OCI-LY7 (cell line): ENCODE measurements at regions not wholly inside any gene's neighbourhood (a gene's known extent, or its start where the extent isn't known, plus 50 kb on each side); places are given as distances from the start of the nearest gene placed in this dataset.

Experiments
- BruUV-seq: library from RNA; stranded (reverse); fragments of 400-500 nt; replicated peaks from 2 replicates; lab custom pipeline; 2021; lab: Mats Ljungman, UMichigan
- CTCF ChIA-PET: fragments of 300-600 bp; sonication (Branson Sonifier 250); formaldehyde crosslinking; loops from one replicate; lab custom pipeline; 2022; ENCODE audit warnings: antibody characterized with exemption; ENCODE audit not compliant: unreplicated experiment; lab: Charles Lee
- POLR2A ChIA-PET: fragments of 300-600 bp; sonication (Branson Sonifier 250); formaldehyde crosslinking; loops from one replicate; lab custom pipeline; 2022; ENCODE audit warnings: antibody characterized with exemption; lab: Charles Lee
- DNase-seq: peaks from one replicate; pipeline ENCODE4 v3.0.0-alpha.2; 2015; ENCODE audit warnings: low spot score
- H2AFZ ChIP-seq: fragments of 200-600 bp; sonication (generic), shearing (Covaris generic); 2 replicates; pipeline ENCODE4 v1.6.1; 2014; ENCODE audit warnings: mild to moderate bottlenecking, antibody characterized with exemption, low read length, moderate library complexity
- H3K27ac ChIP-seq: fragments of 200-600 bp; sonication (generic); 2 replicates; pipeline ENCODE4 v1.5.1; 2014; ENCODE audit warnings: mixed run types, low read depth, mild to moderate bottlenecking, moderate library complexity, low read length, inconsistent platforms; ENCODE audit not compliant: poor library complexity, severe bottlenecking
- H3K36me3 ChIP-seq: fragments of 200-600 bp; sonication (generic); 2 replicates; pipeline ENCODE4 v1.6.1; 2014; ENCODE audit warnings: mild to moderate bottlenecking, antibody characterized with exemption, low read length, moderate library complexity, mixed read lengths; ENCODE audit not compliant: insufficient read depth
- H3K4me1 ChIP-seq: fragments of 200-600 bp; sonication (generic); 2 replicates; pipeline ENCODE4 v1.5.1; 2014; ENCODE audit warnings: mild to moderate bottlenecking, low read length; ENCODE audit not compliant: insufficient read depth, poor library complexity, severe bottlenecking
- H3K4me2 ChIP-seq: fragments of 200-600 bp; sonication (generic); 2 replicates; pipeline ENCODE4 v1.6.1; 2014; ENCODE audit warnings: mild to moderate bottlenecking, low read length
- H3K4me3 ChIP-seq: fragments of 200-600 bp; sonication (generic); 2 replicates; pipeline ENCODE4 v1.5.1; 2014; ENCODE audit warnings: mild to moderate bottlenecking, low read depth, low read length; ENCODE audit not compliant: poor library complexity, severe bottlenecking
- H3K79me2 ChIP-seq: fragments of 200-600 bp; sonication (generic); 2 replicates; pipeline ENCODE4 v1.6.1; 2016; ENCODE audit warnings: low read depth, mild to moderate bottlenecking, low read length, moderate library complexity, mixed read lengths; ENCODE audit not compliant: insufficient read depth
- H3K9me2 ChIP-seq: fragments of 200-600 bp; sonication (generic); 2 replicates; pipeline ENCODE4 v1.6.1; 2016; ENCODE audit warnings: mild to moderate bottlenecking, low read length, mixed read lengths; ENCODE audit not compliant: insufficient read depth
- H3K9me3 ChIP-seq: fragments of 200-600 bp; sonication (generic); 2 replicates; pipeline ENCODE4 v1.6.1; 2014; ENCODE audit warnings: mild to moderate bottlenecking, mixed run types, low read length, mixed read lengths
- H4K20me1 ChIP-seq: fragments of 200-600 bp; sonication (generic); 2 replicates; pipeline ENCODE4 v1.6.1; 2014; ENCODE audit warnings: mild to moderate bottlenecking, antibody characterized with exemption, low read length, moderate library complexity, mixed read lengths; ENCODE audit not compliant: insufficient read depth
- CTCF ChIP-seq: fragments of 200-600 bp; sonication (generic); conservative IDR thresholded peaks from 2 replicates; pipeline ENCODE4 v1.5.1; 2014; ENCODE audit warnings: mild to moderate bottlenecking, antibody characterized with exemption, low read length, moderate library complexity, mixed read lengths
- EZH2phosphoT487 ChIP-seq: fragments of 200-600 bp; sonication (generic); IDR thresholded peaks from 2 replicates; pipeline ENCODE4 v1.6.1; 2018; ENCODE audit warnings: low read depth, borderline replicate concordance, mild to moderate bottlenecking, mixed run types, antibody characterized with exemption, low read length, moderate library complexity, mixed read lengths
- intact Hi-C: fragments of 100-400 bp; cut with micrococcal nuclease; formaldehyde crosslinking; loops from one replicate; pipeline ENCODE4 v1.10.0; 2022; ENCODE audit not compliant: unreplicated experiment

GRCh38 chr11:71101606-71102005, 150.8 kb downstream of the SHANK2 start:
- no peak for DNase-seq
- Histone ChIP-seq H3K4me3 (no peak overlapping the region), H2AFZ (no peak overlapping the region), H3K9me2 (no peaks in the 10 kb centered on the region), H4K20me1 (no peaks in the 10 kb centered on the region), H3K9me3 (no peaks in the 10 kb centered on the region), H3K36me3 (no peaks in the 10 kb centered on the region), H3K79me2 (no peaks in the 10 kb centered on the region), H3K27ac (no peak overlapping the region), H3K4me1 (no peaks in the 10 kb centered on the region), H3K4me2 (no peak overlapping the region)
- CTCF ChIA-PET: no interaction called here
- no TSS peak for BruUV-seq
- TF ChIP-seq CTCF (no peak), EZH2phosphoT487 (no peak)
- POLR2A ChIA-PET: no interaction called here
- intact Hi-C loops: no loop called here

GRCh38 chr11:71101046-71101445, 151.3 kb downstream of the SHANK2 start:
- no TSS peak for BruUV-seq
- POLR2A ChIA-PET: no interaction called here
- intact Hi-C loops: no loop called here

DNA sequence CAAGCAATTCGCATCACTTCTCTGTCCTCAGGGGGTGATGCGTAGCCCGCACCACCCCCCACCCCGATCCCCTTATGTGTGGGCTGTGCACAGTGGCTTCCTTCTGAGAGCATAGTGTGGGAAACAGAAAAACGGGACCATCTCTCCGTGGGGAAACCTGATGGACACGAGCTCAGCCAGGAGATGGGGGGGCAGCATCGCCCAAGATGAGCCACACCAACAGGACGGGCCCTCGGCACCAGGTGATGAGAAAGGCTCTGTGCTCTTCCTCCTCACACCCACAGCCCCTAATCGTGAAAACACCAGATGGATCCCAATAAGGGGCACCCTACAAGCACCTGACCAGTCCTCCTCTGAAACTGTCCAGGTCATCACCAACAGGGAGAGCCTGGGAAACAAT, 153.6 kb downstream of the SHANK2 start:
- TF ChIP-seq EZH2phosphoT487 (no peak), CTCF (no peak)
- Histone ChIP-seq H2AFZ (no peak overlapping the region), H3K79me2 (no peaks in the 10 kb centered on the region), H4K20me1 (no peaks in the 10 kb centered on the region), H3K9me3 (no peaks in the 10 kb centered on the region), H3K4me2 (no peak overlapping the region), H3K36me3 (no peaks in the 10 kb centered on the region), H3K9me2 (no peaks in the 10 kb centered on the region), H3K4me3 (no peak overlapping the region), H3K27ac (no peak overlapping the region), H3K4me1 (no peaks in the 10 kb centered on the region)
- ChIA-PET POLR2A (no interaction called here), CTCF (no interaction called here)
- intact Hi-C loops: no loop called here
- BruUV-seq: no TSS peak
- DNase-seq: no peak

More at GRCh38 chr11:71101046-71101445, 151.3 kb downstream of the SHANK2 start:
- Histone ChIP-seq H3K79me2 (no peaks in the 10 kb centered on the region), H2AFZ (no peak overlapping the region), H3K36me3 (no peaks in the 10 kb centered on the region), H3K9me2 (no peaks in the 10 kb centered on the region), H3K4me2 (no peak overlapping the region), H3K9me3 (no peaks in the 10 kb centered on the region), H3K27ac (no peak overlapping the region), H3K4me3 (no peak overlapping the region), H3K4me1 (no peaks in the 10 kb centered on the region), H4K20me1 (no peaks in the 10 kb centered on the region)
- CTCF ChIA-PET: no interaction called here
- DNase-seq: no peak
- TF ChIP-seq CTCF: no peak
- TF ChIP-seq EZH2phosphoT487: no peak
